GM12878 (cell line): ENCODE measurements at regions not wholly inside any gene's neighbourhood (a gene's known extent, or its start where the extent isn't known, plus 50 kb on each side); places are given as distances from the start of the nearest gene placed in this dataset.

Experiments
- ATAC-seq: fragments of 200-7000 bp; cut with Tn5 transposase; 3 replicates; pipeline ENCODE4 v1.9.1; 2020; ENCODE audit warnings: mild to moderate bottlenecking, moderate library complexity
- BruUV-seq: library from RNA; stranded (reverse); fragments of 400-500 nt; replicated peaks from 2 replicates; lab custom pipeline; 2021; lab: Mats Ljungman, UMichigan
- CTCF ChIA-PET: fragments of 300-600 bp; sonication (Branson Sonifier 250); formaldehyde crosslinking; extraction: SDS; loops from one replicate; lab custom pipeline; 2021; ENCODE audit warnings: inconsistent platforms; lab: Yijun Ruan, JAX
- POLR2A ChIA-PET: fragments of 350-600 bp; formaldehyde crosslinking; extraction: SDS; loops from one replicate; lab custom pipeline; 2021; ENCODE audit warnings: inconsistent platforms; lab: Charles Lee
- RAD21 ChIA-PET: fragments of 300-600 bp; sonication (Branson Sonifier 250); formaldehyde crosslinking; loops from one replicate; lab custom pipeline; 2023; ENCODE audit warnings: antibody characterized with exemption; ENCODE audit not compliant: unreplicated experiment; lab: Charles Lee
- SMC1A ChIA-PET: fragments of 300-600 bp; sonication (Branson Sonifier 250); formaldehyde crosslinking; loops from one replicate; lab custom pipeline; 2023; ENCODE audit not compliant: unreplicated experiment, uncharacterized antibody; lab: Charles Lee
- DNase-seq: peaks from one replicate; pipeline ENCODE4 v3.0.0-alpha.2; 2011; ENCODE audit warnings: low read depth, low spot score
- FAIRE-seq: peaks from 3 replicates; lab custom pipeline; 2011; peaks lifted over from hg19 to GRCh38; lab: Jason Lieb, UNC
- H2AFZ ChIP-seq: 2 replicates; pipeline ENCODE4 v1.6.0; 2011; ENCODE audit warnings: low read depth, low read length, control low read depth; ENCODE audit not compliant: control insufficient read depth
- H3K27ac ChIP-seq: 2 replicates; pipeline ENCODE4 v1.5.1; 2011; ENCODE audit warnings: control low read depth; ENCODE audit not compliant: control insufficient read depth, insufficient read depth
- H3K27me3 ChIP-seq, 2 experiments: replicated peaks in 1 of 2; 2 replicates each; pipeline versions ENCODE4 v1.6.0 to v1.6.1; 2011; ENCODE audit warnings: low read length in 1 of 2; ENCODE audit not compliant: control insufficient read depth in 2 of 2, insufficient read depth in 2 of 2
- H3K36me3 ChIP-seq, 2 experiments: 2 replicates each; pipeline ENCODE4 v1.5.1; 2011; ENCODE audit warnings: low read length in 1 of 2; ENCODE audit not compliant: control insufficient read depth in 2 of 2, insufficient read depth in 2 of 2
- H3K4me1 ChIP-seq: 2 replicates; pipeline ENCODE4 v1.6.1; 2011; ENCODE audit warnings: mild to moderate bottlenecking, low read length, moderate library complexity, mixed read lengths; ENCODE audit not compliant: control insufficient read depth, insufficient read depth
- H3K4me2 ChIP-seq: 2 replicates; pipeline ENCODE4 v1.6.0; 2011; ENCODE audit warnings: control low read depth; ENCODE audit not compliant: control insufficient read depth, insufficient read depth
- H3K4me3 ChIP-seq: fragments of 200-600 bp; sonication (generic); 2 replicates; pipeline ENCODE4 v1.5.1; 2016
- H3K79me2 ChIP-seq: 2 replicates; pipeline ENCODE4 v1.6.0; 2011; ENCODE audit warnings: low read length; ENCODE audit not compliant: control insufficient read depth, insufficient read depth
- H3K9ac ChIP-seq: 2 replicates; pipeline ENCODE4 v1.8.0; 2011; ENCODE audit warnings: low read length, control low read depth, mixed read lengths; ENCODE audit not compliant: control insufficient read depth, insufficient read depth
- H3K9me3 ChIP-seq: replicated peaks from 3 replicates; pipeline ENCODE4 v1.5.1; 2011; ENCODE audit warnings: mild to moderate bottlenecking, low read length; ENCODE audit not compliant: control insufficient read depth, insufficient read depth
- H4K20me1 ChIP-seq: 2 replicates; pipeline ENCODE4 v1.6.0; 2011; ENCODE audit not compliant: control insufficient read depth, insufficient read depth
- GABPA ChIP-seq: IDR thresholded peaks from 2 replicates; pipeline ENCODE4 v1.6.1; 2014; ENCODE audit warnings: antibody characterized with exemption, low read depth, mild to moderate bottlenecking, inconsistent platforms
- MYB ChIP-seq: fragments of 150-350 bp; IDR thresholded peaks from 2 replicates; pipeline ENCODE4 v1.6.1; 2014; ENCODE audit warnings: mild to moderate bottlenecking, low read depth, low read length, borderline replicate concordance
- RELA ChIP-seq: fragments of 450-650 bp; IDR thresholded peaks from 2 replicates; pipeline ENCODE4 v1.8.0; 2014; ENCODE audit warnings: borderline replicate concordance; ENCODE audit not compliant: partially characterized antibody
- SMC3 ChIP-seq: IDR thresholded peaks from 2 replicates; pipeline ENCODE4 v1.6.1; 2011; ENCODE audit warnings: low read length, improper control_type of control experiment, borderline replicate concordance
- TARDBP ChIP-seq: IDR thresholded peaks from 2 replicates; pipeline ENCODE4 v1.6.1; 2016; ENCODE audit warnings: borderline replicate concordance
- WGBS: methylation state at CpG from one replicate; pipeline ENCODE4 v1.1.6; 2016; ENCODE audit warnings: low lambda C conversion rate; ENCODE audit not compliant: insufficient replicate concordance, insufficient coverage; ENCODE audit errors: missing lambda C conversion rate; 5-methylcytosine and 5-hydroxymethylcytosine counted together
- in situ Hi-C: fragments of 300-500 bp; cut with MboI; formaldehyde crosslinking; loops from 9 replicates; pipeline ENCODE4 v1.14.3; 2018; ENCODE audit warnings: mixed read lengths
- intact Hi-C: fragments of 100-400 bp; cut with micrococcal nuclease; formaldehyde crosslinking; loops from one replicate; pipeline ENCODE4 v1.14.2; 2022; ENCODE audit not compliant: unreplicated experiment

DNA sequence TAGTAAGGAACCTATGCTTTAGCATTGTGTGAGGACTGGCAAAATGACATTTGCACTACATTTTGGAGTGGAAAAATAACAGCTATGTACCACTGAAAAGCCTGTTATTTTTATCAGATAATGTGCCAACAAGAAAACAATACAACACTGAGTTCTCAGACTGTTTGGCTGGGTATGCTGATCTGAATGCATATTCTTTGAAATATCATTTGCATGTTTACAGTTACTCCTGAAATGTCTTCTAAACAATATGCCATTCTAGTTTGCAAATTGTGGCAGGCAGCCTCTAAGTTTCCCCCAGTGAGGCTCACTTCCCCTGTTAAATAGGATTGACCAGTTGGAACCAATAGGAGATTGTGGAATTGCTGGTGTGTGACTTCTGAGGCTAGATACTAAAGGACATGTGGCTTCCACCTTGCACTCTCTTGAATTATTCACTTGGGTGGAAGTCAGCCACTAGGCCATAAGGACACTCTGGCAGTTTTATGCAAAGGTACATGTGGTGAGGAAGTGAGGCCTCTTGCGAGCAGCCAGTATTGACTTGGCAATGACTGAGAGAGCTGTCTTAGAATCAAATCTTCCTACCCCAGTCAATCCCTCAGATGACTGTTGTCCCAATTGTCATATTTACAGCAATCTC lies 250.4 kb upstream of the PCSK5 start:
- 31% methylated on average over 1 of the region's 1 CpG for WGBS
- BruUV-seq: no TSS peak
- in situ Hi-C loops: no loop called here
- Histone ChIP-seq H3K4me3 (no peak overlapping the region), H3K36me3 (no peaks in the 10 kb centered on the region), H2AFZ (no peak overlapping the region), H4K20me1 (no peaks in the 10 kb centered on the region), H3K4me1 (no peaks in the 10 kb centered on the region), H3K4me2 (no peak overlapping the region), H3K27me3 (no peaks in the 10 kb centered on the region), H3K9me3 (no peaks in the 10 kb centered on the region), H3K79me2 (no peaks in the 10 kb centered on the region), H3K9ac (no peak overlapping the region), H3K27ac (no peak overlapping the region)
- ATAC-seq (no peak), DNase-seq (no peak), FAIRE-seq (no peak)
- TF ChIP-seq SMC3 (no peak), GABPA (no peak), RELA (no peak), MYB (no peak)
- SMC1A ChIA-PET: no interaction called here
- intact Hi-C loops: no loop called here
- CTCF ChIA-PET: no interaction called here
- POLR2A ChIA-PET: interaction anchor here (0.6 kb wide), 1 partner anchor 27 kb away, joined by 4 read pairs; no protein-coding TSS in a partner anchor
- RAD21 ChIA-PET: no interaction called here

DNA sequence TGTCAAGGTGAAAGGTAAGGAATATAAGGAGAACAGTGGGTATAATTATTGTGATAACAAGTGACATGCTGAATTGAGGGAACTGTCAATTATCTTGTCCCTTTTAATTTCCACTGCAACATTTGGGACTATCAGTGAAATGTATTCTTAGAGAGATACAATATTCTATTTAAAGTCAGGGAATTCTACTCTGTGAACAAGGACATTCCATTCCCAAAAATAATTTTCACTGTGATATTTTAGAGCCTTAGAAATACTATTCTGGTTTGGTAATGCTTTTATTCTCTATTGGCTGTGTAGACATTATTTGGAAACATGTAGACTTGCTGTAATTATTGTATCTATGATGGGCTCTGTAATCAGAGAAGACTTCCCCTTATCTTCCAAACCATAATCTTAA lies 248.0 kb upstream of the PCSK5 start:
- intact Hi-C loops: no loop called here
- Histone ChIP-seq H3K9ac (no peak overlapping the region), H3K27me3 (no peaks in the 10 kb centered on the region), H3K27ac (no peak overlapping the region), H4K20me1 (no peaks in the 10 kb centered on the region), H3K9me3 (no peaks in the 10 kb centered on the region), H3K4me3 (no peak overlapping the region), H3K4me2 (no peak overlapping the region), H3K4me1 (no peaks in the 10 kb centered on the region), H3K36me3 (no peaks in the 10 kb centered on the region), H3K79me2 (no peaks in the 10 kb centered on the region), H2AFZ (no peak overlapping the region)
- ChIA-PET POLR2A (no interaction called here), SMC1A (no interaction called here), RAD21 (no interaction called here), CTCF (no interaction called here)
- in situ Hi-C loops: no loop called here
- FAIRE-seq (no peak), ATAC-seq (no peak), DNase-seq (no peak)
- no peak for TF ChIP-seq TARDBP
- BruUV-seq: no TSS peak
